ENCODE measurements at regions not wholly inside any gene's neighbourhood (a gene's known extent, or its start where the extent isn't known, plus 50 kb on each side); places are given as distances from the start of the nearest gene placed in this dataset.

GRCh38 chr2:6683516-6683915 lies 182.2 kb downstream of the CMPK2 start:
- DNase-seq: no peak
- Histone ChIP-seq H3K27me3 (ENCODE audit: insufficient read depth, low read length, poor library complexity) (no peaks in the 10 kb centered on the region), H3K23ac (ENCODE audit: low read length) (no peak overlapping the region), H3K4me1 (ENCODE audit: control insufficient read depth, low read depth, low read length) (peaks cover 3% of the 10 kb centered on the region), H3K4ac (ENCODE audit: low read depth, low read length) (no peak overlapping the region), H3K56ac (ENCODE audit: low read length) (no peak overlapping the region), H3K18ac (ENCODE audit: low read length) (no peak overlapping the region), H2AK5ac (ENCODE audit: low read length) (no peak overlapping the region), H3K9ac (ENCODE audit: low read length) (no peak overlapping the region), H3K4me3 (ENCODE audit: low read length) (no peak overlapping the region), H2BK120ac (ENCODE audit: low read depth, low read length) (no peak overlapping the region), H3K36me3 (ENCODE audit: control insufficient read depth, insufficient read depth, low read length) (no peaks in the 10 kb centered on the region), H3K4me2 (ENCODE audit: low read length) (no peak overlapping the region), H4K5ac (ENCODE audit: low read length) (no peak overlapping the region), H3K79me1 (ENCODE audit: low read length) (no peaks in the 10 kb centered on the region), H4K8ac (ENCODE audit: low read depth, low read length) (no peak overlapping the region), H3K79me2 (ENCODE audit: control insufficient read depth, insufficient read depth, low read length) (no peaks in the 10 kb centered on the region), H2BK15ac (replicated peaks; ENCODE audit: low read depth) (no peak overlapping the region), H2BK5ac (ENCODE audit: low read length) (no peak overlapping the region), H3K27ac (ENCODE audit: low read depth, low read length) (no peak overlapping the region)
- WGBS (ENCODE audit: extremely low coverage, insufficient coverage, low lambda C conversion rate): no CpG with 5 or more reads among the region's 3 CpGs

- Histone ChIP-seq H2AK5ac (ENCODE audit: low read length) (no peak overlapping the region), H3K27me3 (ENCODE audit: insufficient read depth, low read length, poor library complexity) (no peaks in the 10 kb centered on the region), H3K79me1 (ENCODE audit: low read length) (no peaks in the 10 kb centered on the region), H3K4ac (ENCODE audit: low read depth, low read length) (no peak overlapping the region), H2BK15ac (replicated peaks; ENCODE audit: low read depth) (no peak overlapping the region), H3K27ac (ENCODE audit: low read depth, low read length) (no peak overlapping the region), H3K9ac (ENCODE audit: low read length) (no peak overlapping the region), H3K23ac (ENCODE audit: low read length) (no peak overlapping the region), H3K4me2 (ENCODE audit: low read length) (no peak overlapping the region), H4K8ac (ENCODE audit: low read depth, low read length) (no peak overlapping the region), H3K4me3 (ENCODE audit: low read length) (no peak overlapping the region), H3K79me2 (ENCODE audit: control insufficient read depth, insufficient read depth, low read length) (no peaks in the 10 kb centered on the region), H2BK120ac (ENCODE audit: low read depth, low read length) (no peak overlapping the region), H3K4me1 (ENCODE audit: control insufficient read depth, low read depth, low read length) (peaks cover 3% of the 10 kb centered on the region), H3K36me3 (ENCODE audit: control insufficient read depth, insufficient read depth, low read length) (no peaks in the 10 kb centered on the region), H4K5ac (ENCODE audit: low read length) (no peak overlapping the region), H3K18ac (ENCODE audit: low read length) (no peak overlapping the region), H2BK5ac (ENCODE audit: low read length) (no peak overlapping the region), H3K56ac (ENCODE audit: low read length) (no peak overlapping the region)
- no peak for DNase-seq
- WGBS (ENCODE audit: extremely low coverage, insufficient coverage, low lambda C conversion rate): no CpG with 5 or more reads among the region's 1 CpG
Measured at GRCh38 chr2:6685447-6685846, 180.3 kb downstream of the CMPK2 start.

GRCh38 chr2:6692056-6692455 lies 173.7 kb downstream of the CMPK2 start:
- Histone ChIP-seq H4K5ac (ENCODE audit: low read length) (no peak overlapping the region), H3K27ac (ENCODE audit: low read depth, low read length) (no peak overlapping the region), H2BK5ac (ENCODE audit: low read length) (no peak overlapping the region), H3K27me3 (ENCODE audit: insufficient read depth, low read length, poor library complexity) (no peaks in the 10 kb centered on the region), H2BK15ac (replicated peaks; ENCODE audit: low read depth) (no peak overlapping the region), H3K79me2 (ENCODE audit: control insufficient read depth, insufficient read depth, low read length) (no peaks in the 10 kb centered on the region), H3K79me1 (ENCODE audit: low read length) (no peaks in the 10 kb centered on the region), H3K4me2 (ENCODE audit: low read length) (no peak overlapping the region), H3K23ac (ENCODE audit: low read length) (no peak overlapping the region), H3K4ac (ENCODE audit: low read depth, low read length) (no peak overlapping the region), H3K4me1 (ENCODE audit: control insufficient read depth, low read depth, low read length) (no peaks in the 10 kb centered on the region), H3K4me3 (ENCODE audit: low read length) (no peak overlapping the region), H3K18ac (ENCODE audit: low read length) (no peak overlapping the region), H2BK120ac (ENCODE audit: low read depth, low read length) (no peak overlapping the region), H3K56ac (ENCODE audit: low read length) (no peak overlapping the region), H2AK5ac (ENCODE audit: low read length) (no peak overlapping the region), H3K9ac (ENCODE audit: low read length) (no peak overlapping the region), H4K8ac (ENCODE audit: low read depth, low read length) (no peak overlapping the region), H3K36me3 (ENCODE audit: control insufficient read depth, insufficient read depth, low read length) (no peaks in the 10 kb centered on the region)
- DNase-seq: no peak
- WGBS (ENCODE audit: extremely low coverage, insufficient coverage, low lambda C conversion rate): no CpG with 5 or more reads among the region's 5 CpGs

- Histone ChIP-seq H2BK120ac (ENCODE audit: low read depth, low read length) (no peak overlapping the region), H3K4me2 (ENCODE audit: low read length) (no peak overlapping the region), H3K23ac (ENCODE audit: low read length) (no peak overlapping the region), H2BK5ac (ENCODE audit: low read length) (no peak overlapping the region), H3K56ac (ENCODE audit: low read length) (no peak overlapping the region), H4K5ac (ENCODE audit: low read length) (no peak overlapping the region), H3K27ac (ENCODE audit: low read depth, low read length) (no peak overlapping the region), H4K8ac (ENCODE audit: low read depth, low read length) (no peak overlapping the region), H3K9ac (ENCODE audit: low read length) (no peak overlapping the region), H3K4ac (ENCODE audit: low read depth, low read length) (no peak overlapping the region), H3K79me2 (ENCODE audit: control insufficient read depth, insufficient read depth, low read length) (no peaks in the 10 kb centered on the region), H2AK5ac (ENCODE audit: low read length) (no peak overlapping the region), H3K4me1 (ENCODE audit: control insufficient read depth, low read depth, low read length) (no peaks in the 10 kb centered on the region), H3K4me3 (ENCODE audit: low read length) (no peak overlapping the region), H3K18ac (ENCODE audit: low read length) (no peak overlapping the region), H3K36me3 (ENCODE audit: control insufficient read depth, insufficient read depth, low read length) (no peaks in the 10 kb centered on the region), H2BK15ac (replicated peaks; ENCODE audit: low read depth) (no peak overlapping the region), H3K79me1 (ENCODE audit: low read length) (no peaks in the 10 kb centered on the region), H3K27me3 (ENCODE audit: insufficient read depth, low read length, poor library complexity) (no peaks in the 10 kb centered on the region)
- WGBS (ENCODE audit: extremely low coverage, insufficient coverage, low lambda C conversion rate): no CpG with 5 or more reads among the region's 1 CpG
- DNase-seq: no peak
Measured at GRCh38 chr2:6692819-6693218, 172.9 kb downstream of the CMPK2 start.

GRCh38 chr2:6694555-6694954 lies 171.2 kb downstream of the CMPK2 start:
- Histone ChIP-seq H4K5ac (ENCODE audit: low read length) (no peak overlapping the region), H3K23ac (ENCODE audit: low read length) (no peak overlapping the region), H3K56ac (ENCODE audit: low read length) (no peak overlapping the region), H3K27me3 (ENCODE audit: insufficient read depth, low read length, poor library complexity) (no peaks in the 10 kb centered on the region), H2AK5ac (ENCODE audit: low read length) (no peak overlapping the region), H3K4ac (ENCODE audit: low read depth, low read length) (no peak overlapping the region), H3K9ac (ENCODE audit: low read length) (no peak overlapping the region), H2BK5ac (ENCODE audit: low read length) (no peak overlapping the region), H3K4me1 (ENCODE audit: control insufficient read depth, low read depth, low read length) (no peaks in the 10 kb centered on the region), H3K27ac (ENCODE audit: low read depth, low read length) (no peak overlapping the region), H3K18ac (ENCODE audit: low read length) (no peak overlapping the region), H2BK120ac (ENCODE audit: low read depth, low read length) (no peak overlapping the region), H3K79me1 (ENCODE audit: low read length) (no peaks in the 10 kb centered on the region), H3K79me2 (ENCODE audit: control insufficient read depth, insufficient read depth, low read length) (no peaks in the 10 kb centered on the region), H4K8ac (ENCODE audit: low read depth, low read length) (no peak overlapping the region), H2BK15ac (replicated peaks; ENCODE audit: low read depth) (no peak overlapping the region), H3K4me3 (ENCODE audit: low read length) (no peak overlapping the region), H3K4me2 (ENCODE audit: low read length) (no peak overlapping the region), H3K36me3 (ENCODE audit: control insufficient read depth, insufficient read depth, low read length) (no peaks in the 10 kb centered on the region)
- no CpG with 5 or more reads among the region's 6 CpGs for WGBS (ENCODE audit: extremely low coverage, insufficient coverage, low lambda C conversion rate)
- no peak for DNase-seq

GRCh38 chr2:6700335-6700734 lies 165.4 kb downstream of the CMPK2 start:
- H3K4me1 ChIP-seq (ENCODE audit: control insufficient read depth, low read depth, low read length): no peaks in the 10 kb centered on the region
- H3K27ac ChIP-seq (ENCODE audit: low read depth, low read length): no peak overlapping the region
- H2BK15ac ChIP-seq (replicated peaks; ENCODE audit: low read depth): no peak overlapping the region
- no peak overlapping the region for H3K9ac ChIP-seq (ENCODE audit: low read length)
- no peak overlapping the region for H3K23ac ChIP-seq (ENCODE audit: low read length)
- H4K8ac ChIP-seq (ENCODE audit: low read depth, low read length): no peak overlapping the region
- no peak overlapping the region for H3K4me2 ChIP-seq (ENCODE audit: low read length)
- no peaks in the 10 kb centered on the region for H3K36me3 ChIP-seq (ENCODE audit: control insufficient read depth, insufficient read depth, low read length)
- no peaks in the 10 kb centered on the region for H3K27me3 ChIP-seq (ENCODE audit: insufficient read depth, low read length, poor library complexity)
- H4K5ac ChIP-seq (ENCODE audit: low read length): no peak overlapping the region
- H3K79me2 ChIP-seq (ENCODE audit: control insufficient read depth, insufficient read depth, low read length): no peaks in the 10 kb centered on the region
- no peak overlapping the region for H2BK5ac ChIP-seq (ENCODE audit: low read length)
- H3K4ac ChIP-seq (ENCODE audit: low read depth, low read length): no peak overlapping the region
- no peak overlapping the region for H3K56ac ChIP-seq (ENCODE audit: low read length)
- H2BK120ac ChIP-seq (ENCODE audit: low read depth, low read length): no peak overlapping the region
- H3K79me1 ChIP-seq (ENCODE audit: low read length): no peaks in the 10 kb centered on the region
- no peak overlapping the region for H2AK5ac ChIP-seq (ENCODE audit: low read length)
- WGBS (ENCODE audit: extremely low coverage, insufficient coverage, low lambda C conversion rate): no CpG with 5 or more reads among the region's 6 CpGs
- peak; percentile 29 for DNase-seq
- H3K4me3 ChIP-seq (ENCODE audit: low read length): no peak overlapping the region
- H3K18ac ChIP-seq (ENCODE audit: low read length): no peak overlapping the region

Measured in mesendoderm (in vitro differentiated cells).